Stimulated activated memory B cell treated with anti-CD40 and anti-IgM and Interleukin-4, amounts not matched to agents 10 μg/mL and 1 μg/mL and 100 μg/mL, for 72 hours (primary cell): ENCODE measurements at regions not wholly inside any gene's neighbourhood (a gene's known extent, or its start where the extent isn't known, plus 50 kb on each side); places are given as distances from the start of the nearest gene placed in this dataset.

ENCODE experiments used
- ATAC-seq: fragments of 150-1000 bp; cut with Tn5 transposase; 2 replicates; pipeline ENCODE4 v1.10.0; 2021
- H3K27ac Mint-ChIP-seq: one replicate; pipeline ENCODE4 v1.8.0; 2022; ENCODE audit warnings: mild to moderate bottlenecking, mixed read lengths
- H3K27me3 Mint-ChIP-seq: one replicate; pipeline ENCODE4 v1.8.0; 2022; ENCODE audit warnings: mixed read lengths
- H3K36me3 Mint-ChIP-seq: one replicate; pipeline ENCODE4 v1.8.0; 2022; ENCODE audit warnings: mixed read lengths
- H3K4me1 Mint-ChIP-seq: one replicate; pipeline ENCODE4 v1.8.0; 2022; ENCODE audit warnings: mixed read lengths
- H3K4me3 Mint-ChIP-seq: one replicate; pipeline ENCODE4 v1.8.0; 2022; ENCODE audit warnings: mild to moderate bottlenecking, moderate library complexity, mixed read lengths
- H3K9me3 Mint-ChIP-seq: one replicate; pipeline ENCODE4 v1.8.0; 2022; ENCODE audit warnings: mixed read lengths

DNA sequence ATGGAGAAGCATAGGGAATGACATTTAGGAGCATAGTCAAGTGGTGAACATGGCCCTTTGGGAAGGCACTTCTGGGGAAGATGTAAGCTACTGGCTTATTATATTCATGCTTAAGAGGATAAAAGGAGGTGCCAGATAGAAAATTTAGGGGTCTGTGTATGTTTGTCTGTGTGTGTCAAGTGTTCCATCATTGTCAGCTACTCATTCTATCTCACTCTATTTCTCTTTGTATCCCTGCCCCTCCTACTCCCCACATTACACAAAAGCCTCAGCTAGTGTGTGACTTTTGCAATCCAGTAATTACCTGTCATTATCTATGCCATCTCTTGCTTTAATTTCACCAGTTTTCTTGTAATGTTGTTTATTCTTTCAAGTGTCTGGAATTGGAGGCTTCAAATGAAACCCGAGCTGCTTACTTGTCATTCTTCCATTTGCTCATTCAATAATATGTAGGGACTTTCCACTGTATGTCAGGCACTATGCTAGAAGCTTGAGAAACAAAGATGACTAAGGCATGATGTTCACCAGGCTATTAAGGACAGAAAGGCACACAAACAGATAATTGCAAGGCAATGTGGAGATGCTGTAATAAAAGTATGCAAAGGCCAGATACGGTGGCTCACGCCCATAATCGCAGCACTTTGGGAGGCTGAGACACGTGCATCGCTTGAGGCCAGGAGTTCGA is 229.8 kb upstream of the TEX13C start:
- Mint-ChIP-seq H3K27me3 (no peaks in the 10 kb centered on the region), H3K4me3 (no peak overlapping the region), H3K36me3 (no peaks in the 10 kb centered on the region), H3K9me3 (no peaks in the 10 kb centered on the region), H3K4me1 (no peaks in the 10 kb centered on the region), H3K27ac (no peak overlapping the region)
- ATAC-seq: no peak

DNA sequence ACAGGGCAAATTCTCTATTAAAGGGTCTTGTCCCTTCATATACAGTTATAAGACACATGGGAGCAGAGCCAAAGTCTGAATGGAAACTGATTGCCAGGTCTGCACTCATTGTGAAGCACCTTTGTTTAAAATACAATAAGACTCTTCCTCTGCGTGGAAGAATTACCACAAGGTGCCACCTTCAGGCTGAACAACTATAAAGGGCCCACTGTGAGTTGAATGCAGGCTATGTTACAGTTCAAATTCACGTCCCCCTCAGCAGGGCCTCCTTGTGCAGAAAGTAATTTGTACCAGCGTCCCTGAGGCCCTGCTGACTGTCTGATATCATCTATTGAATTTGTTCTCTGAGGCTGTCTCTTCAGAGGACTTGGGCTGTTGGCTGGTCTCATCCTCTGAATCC is 225.8 kb upstream of the TEX13C start:
- no peaks in the 10 kb centered on the region for H3K27me3 Mint-ChIP-seq
- no peak overlapping the region for H3K4me3 Mint-ChIP-seq
- no peaks in the 10 kb centered on the region for H3K36me3 Mint-ChIP-seq
- H3K4me1 Mint-ChIP-seq: no peaks in the 10 kb centered on the region
- H3K27ac Mint-ChIP-seq: no peak overlapping the region
- no peak for ATAC-seq
- H3K9me3 Mint-ChIP-seq: no peaks in the 10 kb centered on the region

DNA sequence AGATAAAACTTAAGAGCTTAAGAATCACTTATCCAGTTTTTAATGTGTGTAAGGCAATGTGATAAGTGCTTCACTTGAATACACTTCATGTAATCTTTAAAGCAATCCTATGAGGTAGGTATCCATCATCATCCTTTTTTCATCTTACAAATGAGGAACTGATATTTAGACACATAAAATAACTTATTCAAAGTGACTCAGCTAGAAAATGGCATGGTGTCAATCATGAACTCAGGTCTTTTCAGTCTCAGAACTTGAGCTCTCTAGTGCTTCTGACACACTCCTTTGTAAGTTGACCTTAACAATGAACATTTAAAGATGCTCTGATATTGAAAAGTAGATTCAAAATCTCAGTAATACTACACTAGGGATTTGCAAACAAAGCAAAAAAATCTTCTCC is 224.8 kb upstream of the TEX13C start:
- no peaks in the 10 kb centered on the region for H3K4me1 Mint-ChIP-seq

DNA sequence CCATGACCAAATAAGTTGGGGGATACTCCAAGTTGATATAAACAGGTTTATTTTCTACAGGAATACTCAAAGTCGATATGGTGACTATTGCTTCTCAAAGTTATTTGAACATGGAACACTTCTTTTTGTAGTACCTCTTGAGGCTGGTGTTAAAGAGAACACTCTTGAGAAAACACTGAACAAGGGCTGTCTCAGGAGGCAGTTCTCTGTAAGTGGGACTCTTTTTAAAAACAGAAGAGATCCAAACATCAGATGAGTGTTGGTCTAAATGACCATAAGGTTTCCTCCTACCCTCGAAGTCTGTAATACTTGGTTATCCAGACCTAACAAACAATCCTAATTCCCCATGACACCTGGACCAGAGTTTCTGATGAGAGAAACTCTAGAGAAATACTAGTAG is 223.2 kb upstream of the TEX13C start:
- no peaks in the 10 kb centered on the region for H3K27me3 Mint-ChIP-seq
- H3K36me3 Mint-ChIP-seq: no peaks in the 10 kb centered on the region
- no peak overlapping the region for H3K4me3 Mint-ChIP-seq
- no peak for ATAC-seq
- H3K9me3 Mint-ChIP-seq: no peaks in the 10 kb centered on the region
- H3K27ac Mint-ChIP-seq: no peak overlapping the region
- H3K4me1 Mint-ChIP-seq: no peaks in the 10 kb centered on the region

More for the DNA sequence above, 224.8 kb upstream of the TEX13C start:
- no peak for ATAC-seq
- Mint-ChIP-seq H3K27me3 (no peaks in the 10 kb centered on the region), H3K9me3 (no peaks in the 10 kb centered on the region), H3K36me3 (no peaks in the 10 kb centered on the region), H3K4me3 (no peak overlapping the region), H3K27ac (no peak overlapping the region)

DNA sequence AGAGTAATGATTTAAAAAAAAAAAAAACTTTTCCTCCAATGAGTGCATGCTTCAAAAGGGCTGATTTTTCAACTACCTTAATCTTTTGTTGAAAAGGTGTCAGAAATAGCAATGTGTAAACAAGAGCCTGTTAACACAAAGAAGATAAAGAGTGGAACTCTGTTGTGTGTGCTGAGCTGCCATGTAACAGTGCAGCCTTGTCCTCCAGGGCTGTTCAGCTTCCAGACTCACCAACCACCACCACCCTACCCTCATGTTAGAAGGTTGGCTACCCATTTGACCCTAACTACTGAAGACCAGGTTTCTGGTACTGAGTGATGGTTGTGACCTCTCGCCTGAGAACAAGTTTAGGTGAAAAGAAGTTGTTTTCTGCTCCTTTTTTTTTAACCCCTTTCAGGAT is 222.8 kb upstream of the TEX13C start:
- ATAC-seq: no peak
- Mint-ChIP-seq H3K9me3 (no peaks in the 10 kb centered on the region), H3K4me3 (no peak overlapping the region), H3K27me3 (no peaks in the 10 kb centered on the region), H3K4me1 (no peaks in the 10 kb centered on the region), H3K27ac (no peak overlapping the region), H3K36me3 (no peaks in the 10 kb centered on the region)

DNA sequence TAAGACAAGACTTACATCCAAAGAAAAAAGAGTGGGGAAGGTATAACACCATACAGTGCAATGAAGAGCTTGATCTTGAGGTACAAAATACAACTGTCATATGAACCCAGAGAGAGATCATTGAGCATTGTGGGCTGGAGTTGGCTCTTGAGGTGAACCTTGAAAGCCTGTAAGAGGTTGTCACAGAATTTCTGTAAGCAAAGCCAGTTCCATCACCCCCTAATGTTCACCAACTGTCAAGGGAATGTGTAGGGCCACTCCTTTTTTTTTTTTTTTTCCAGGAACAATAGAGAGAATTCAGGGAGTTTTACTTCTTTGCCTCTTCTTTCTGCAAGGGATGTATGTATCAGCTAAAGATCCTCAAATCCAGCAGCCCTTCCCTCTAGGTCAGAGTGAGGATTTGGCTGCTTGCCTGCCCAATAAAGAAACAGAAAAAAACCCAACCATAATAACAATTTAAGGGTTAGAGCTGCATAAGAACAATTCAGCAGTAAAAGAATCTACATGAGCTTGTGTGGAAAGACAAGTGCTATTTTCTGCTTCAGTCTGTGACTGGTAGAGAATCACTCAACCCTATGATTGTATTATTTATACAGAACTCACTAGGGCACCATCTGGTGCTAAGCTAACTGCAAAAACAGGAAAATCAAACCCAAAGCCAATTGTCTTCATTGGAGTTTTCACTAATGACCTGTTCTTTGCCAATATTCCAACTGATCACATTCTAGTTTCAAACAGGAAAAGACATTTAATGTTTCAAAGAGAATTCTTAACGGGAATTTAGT is 217.5 kb upstream of the TEX13C start:
- Mint-ChIP-seq H3K9me3 (no peaks in the 10 kb centered on the region), H3K27me3 (no peaks in the 10 kb centered on the region), H3K27ac (no peak overlapping the region), H3K36me3 (no peaks in the 10 kb centered on the region), H3K4me3 (no peak overlapping the region), H3K4me1 (no peaks in the 10 kb centered on the region)
- ATAC-seq: no peak

DNA sequence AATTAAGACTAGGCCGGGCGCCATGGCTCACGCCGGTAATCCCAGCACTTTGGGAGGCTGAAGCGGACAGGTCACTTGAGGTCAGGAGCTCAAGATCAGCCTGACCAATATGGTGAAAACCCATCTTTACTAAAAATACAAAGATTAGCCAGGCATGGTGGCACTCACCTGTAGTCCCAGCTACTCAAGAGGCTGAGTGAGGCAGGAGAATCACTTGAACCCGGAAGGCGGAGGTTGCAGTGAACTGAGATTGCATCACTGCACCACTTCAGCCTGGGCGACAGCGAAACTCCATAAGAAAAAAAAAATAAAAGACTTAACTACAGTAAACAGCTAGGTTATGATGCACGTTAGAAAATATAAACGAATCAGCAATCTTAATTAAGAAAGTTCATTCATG is 216.0 kb upstream of the TEX13C start:
- no peaks in the 10 kb centered on the region for H3K36me3 Mint-ChIP-seq
- H3K4me1 Mint-ChIP-seq: no peaks in the 10 kb centered on the region
- no peak overlapping the region for H3K27ac Mint-ChIP-seq
- H3K27me3 Mint-ChIP-seq: no peaks in the 10 kb centered on the region
- H3K9me3 Mint-ChIP-seq: no peaks in the 10 kb centered on the region
- no peak overlapping the region for H3K4me3 Mint-ChIP-seq
- ATAC-seq: no peak

DNA sequence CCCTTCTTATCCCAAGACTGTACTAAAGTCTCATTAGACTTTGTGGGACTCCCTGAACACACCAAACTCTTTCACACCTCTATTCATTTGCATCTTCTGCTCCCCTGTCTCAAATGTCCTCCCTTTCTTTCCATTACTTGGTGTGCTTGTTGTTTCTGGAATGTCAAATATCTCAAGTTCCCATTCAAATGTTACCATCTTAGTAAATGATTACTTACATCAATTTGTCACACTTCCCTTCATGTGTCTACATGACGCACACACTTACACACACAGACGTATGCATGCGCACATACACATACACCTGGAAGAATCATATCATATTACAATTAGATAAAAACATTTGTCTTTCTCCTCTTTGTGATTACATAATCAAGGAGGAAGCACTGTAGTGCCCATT is 210.8 kb upstream of the TEX13C start:
- peaks cover 2% of the 10 kb centered on the region for H3K9me3 Mint-ChIP-seq
- no peaks in the 10 kb centered on the region for H3K36me3 Mint-ChIP-seq
- no peaks in the 10 kb centered on the region for H3K4me1 Mint-ChIP-seq
- H3K27me3 Mint-ChIP-seq: no peaks in the 10 kb centered on the region
- no peak overlapping the region for H3K27ac Mint-ChIP-seq
- no peak for ATAC-seq
- H3K4me3 Mint-ChIP-seq: no peak overlapping the region

DNA sequence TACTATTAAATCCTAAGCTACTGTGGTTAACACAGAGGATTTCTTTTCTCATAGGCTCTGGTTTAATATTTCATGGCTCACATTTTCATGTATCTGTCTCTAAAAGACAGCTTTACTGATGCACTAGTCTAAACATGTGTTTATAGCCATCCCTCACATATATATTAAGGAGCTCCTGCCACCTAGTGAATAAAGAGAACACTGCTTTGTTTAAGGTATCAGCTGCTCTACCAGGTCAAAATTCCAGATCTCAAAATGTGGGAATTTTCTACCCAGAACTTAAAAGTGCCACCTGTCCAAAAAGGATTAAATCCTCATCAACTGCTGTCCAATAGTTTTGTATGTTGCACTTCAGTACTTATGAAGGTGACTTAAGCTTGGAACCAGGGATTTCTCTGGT is 188.5 kb upstream of the TEX13C start:
- H3K27ac Mint-ChIP-seq: no peak overlapping the region
- H3K4me3 Mint-ChIP-seq: no peak overlapping the region
- no peaks in the 10 kb centered on the region for H3K36me3 Mint-ChIP-seq
- ATAC-seq: no peak
- no peaks in the 10 kb centered on the region for H3K27me3 Mint-ChIP-seq
- peaks cover 4% of the 10 kb centered on the region for H3K9me3 Mint-ChIP-seq
- H3K4me1 Mint-ChIP-seq: no peaks in the 10 kb centered on the region

DNA sequence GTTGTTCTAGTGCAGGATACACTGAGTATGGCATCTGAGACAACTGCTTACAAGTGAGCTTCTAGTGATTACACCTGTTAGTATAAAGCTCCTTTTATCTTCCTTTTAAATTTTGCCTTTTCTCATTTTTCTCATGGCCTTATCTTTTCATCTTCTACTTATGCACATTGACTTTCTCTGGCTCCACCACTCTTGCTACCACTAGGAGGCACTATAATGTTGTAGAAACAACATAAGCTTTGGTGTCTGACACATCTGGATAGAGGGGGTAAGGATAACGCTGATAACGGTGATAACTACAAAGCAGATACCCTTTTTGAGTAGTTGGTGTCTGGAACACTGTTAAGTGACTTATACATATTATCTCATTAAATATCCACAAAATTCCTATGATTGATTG is 187.4 kb upstream of the TEX13C start:
- Mint-ChIP-seq H3K36me3 (no peaks in the 10 kb centered on the region), H3K4me1 (no peaks in the 10 kb centered on the region), H3K27me3 (no peaks in the 10 kb centered on the region), H3K27ac (no peak overlapping the region), H3K4me3 (no peak overlapping the region), H3K9me3 (peaks cover 4% of the 10 kb centered on the region)
- ATAC-seq: no peak

DNA sequence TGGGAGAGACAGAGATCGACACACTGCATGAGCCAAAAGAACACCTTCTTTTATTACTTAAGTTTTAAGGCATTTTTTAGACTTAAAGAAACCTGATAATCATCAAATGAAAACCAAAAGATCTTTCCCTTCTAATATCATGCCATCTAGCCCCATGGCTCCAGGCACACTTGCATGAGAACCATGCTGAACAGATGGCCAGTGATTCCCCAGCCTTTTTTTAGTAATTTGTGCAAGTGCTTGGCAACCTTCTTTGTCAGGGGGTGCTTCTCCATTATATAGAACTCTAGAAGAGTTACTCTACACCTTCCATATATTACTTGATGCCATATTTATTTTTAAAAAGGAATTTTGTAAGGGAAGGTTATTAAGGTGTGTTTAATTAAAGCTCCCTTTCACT is 182.2 kb upstream of the TEX13C start:
- no peak for ATAC-seq
- Mint-ChIP-seq H3K27ac (no peak overlapping the region), H3K9me3 (peaks cover 2% of the 10 kb centered on the region), H3K27me3 (no peaks in the 10 kb centered on the region), H3K36me3 (no peaks in the 10 kb centered on the region), H3K4me1 (no peaks in the 10 kb centered on the region), H3K4me3 (no peak overlapping the region)

DNA sequence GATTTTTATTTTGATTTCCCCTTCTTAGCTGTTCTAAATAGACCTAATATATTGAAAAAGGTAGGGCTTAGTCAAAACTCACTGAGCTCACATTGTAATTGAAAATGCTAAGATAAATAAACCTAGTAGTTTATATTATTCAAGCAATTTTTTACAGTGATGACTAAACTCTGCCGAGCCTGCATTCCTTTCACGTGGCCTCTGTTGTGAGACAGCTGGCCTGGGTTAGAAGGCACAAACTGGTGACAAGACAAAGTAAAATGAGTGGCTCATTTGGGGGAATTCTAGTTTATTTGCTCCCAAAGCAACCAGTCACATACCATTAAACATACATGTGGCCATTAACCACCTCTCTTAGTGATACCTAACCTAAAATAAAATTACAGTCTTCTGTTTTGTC is 169.4 kb upstream of the TEX13C start:
- ATAC-seq: no peak
- Mint-ChIP-seq H3K4me3 (no peak overlapping the region), H3K9me3 (no peaks in the 10 kb centered on the region), H3K4me1 (no peaks in the 10 kb centered on the region), H3K27ac (no peak overlapping the region), H3K27me3 (no peaks in the 10 kb centered on the region), H3K36me3 (no peaks in the 10 kb centered on the region)

DNA sequence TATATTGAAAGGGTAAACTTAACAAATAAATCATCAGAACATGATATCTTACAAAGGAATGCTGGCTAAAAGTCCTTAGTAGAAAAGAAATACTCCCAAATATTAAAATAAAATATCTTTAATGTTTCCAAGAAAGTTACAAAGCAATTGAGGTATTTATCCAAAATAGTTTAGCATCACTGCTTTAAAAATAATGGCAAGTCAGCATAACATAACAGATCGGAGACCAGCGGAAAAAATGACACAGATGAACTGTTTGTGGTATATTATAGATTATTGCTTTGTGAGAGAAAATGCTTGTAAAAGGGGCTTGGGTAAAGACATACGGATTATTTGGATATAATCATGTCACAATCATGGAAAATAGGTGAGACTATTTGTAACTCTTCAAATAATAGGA is 168.5 kb upstream of the TEX13C start:
- Mint-ChIP-seq H3K4me1 (no peaks in the 10 kb centered on the region), H3K4me3 (no peak overlapping the region), H3K9me3 (no peaks in the 10 kb centered on the region), H3K27me3 (no peaks in the 10 kb centered on the region), H3K36me3 (no peaks in the 10 kb centered on the region), H3K27ac (no peak overlapping the region)
- ATAC-seq: no peak

DNA sequence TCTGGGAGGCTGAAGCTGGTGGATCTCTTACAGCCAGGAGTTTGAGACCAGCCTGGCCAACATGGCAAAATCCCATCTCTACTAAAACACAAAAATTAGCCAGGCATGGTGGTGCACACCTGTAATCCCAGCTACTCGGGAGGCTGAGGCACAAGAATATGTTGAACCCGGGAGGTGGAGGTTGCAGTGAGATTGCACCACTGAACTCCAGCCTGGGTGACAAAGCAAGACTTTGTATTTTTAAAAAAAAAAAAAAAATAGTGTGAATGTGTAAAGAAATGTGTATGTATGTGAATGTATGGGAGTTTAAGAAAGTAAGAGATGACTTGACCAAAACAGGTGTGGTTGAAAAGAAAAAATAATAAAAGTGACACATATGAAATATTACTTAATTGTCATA is 167.7 kb upstream of the TEX13C start:
- no peaks in the 10 kb centered on the region for H3K9me3 Mint-ChIP-seq
- H3K4me3 Mint-ChIP-seq: no peak overlapping the region
- no peak for ATAC-seq
- no peaks in the 10 kb centered on the region for H3K27me3 Mint-ChIP-seq
- no peaks in the 10 kb centered on the region for H3K36me3 Mint-ChIP-seq
- no peaks in the 10 kb centered on the region for H3K4me1 Mint-ChIP-seq
- no peak overlapping the region for H3K27ac Mint-ChIP-seq

DNA sequence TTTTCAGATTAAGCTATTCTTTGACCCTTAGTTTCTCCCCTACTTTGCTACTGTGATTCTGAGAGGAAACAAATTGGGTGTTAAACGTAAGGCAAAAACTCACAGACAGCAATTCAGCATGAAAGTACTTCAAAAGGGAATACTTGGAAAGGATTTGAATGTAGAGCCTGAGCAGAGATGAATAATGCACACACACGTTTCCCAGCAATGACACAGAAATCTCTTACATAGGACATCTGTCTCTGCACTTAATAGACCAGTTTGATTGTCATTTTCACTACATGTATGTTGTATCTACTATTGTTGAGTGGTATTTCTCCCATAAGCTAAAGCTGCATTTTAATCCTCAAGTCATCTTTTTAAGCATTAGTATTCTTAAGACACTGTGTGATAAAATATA is 166.1 kb upstream of the TEX13C start:
- Mint-ChIP-seq H3K9me3 (no peaks in the 10 kb centered on the region), H3K27ac (no peak overlapping the region), H3K4me3 (no peak overlapping the region), H3K27me3 (no peaks in the 10 kb centered on the region), H3K36me3 (no peaks in the 10 kb centered on the region), H3K4me1 (no peaks in the 10 kb centered on the region)
- no peak for ATAC-seq
